HFFc6 (cell line): ENCODE measurements at regions not wholly inside any gene's neighbourhood (a gene's known extent, or its start where the extent isn't known, plus 50 kb on each side); places are given as distances from the start of the nearest gene placed in this dataset.

ENCODE experiments used
- DNase-seq: peaks from one replicate; pipeline ENCODE4 v3.0.0-alpha.2; 2018
- H3K27ac Mint-ChIP-seq: 2 replicates; pipeline ENCODE4 v1.8.0; 2020; ENCODE audit warnings: mild to moderate bottlenecking, mixed read lengths
- H3K27me3 Mint-ChIP-seq: 2 replicates; pipeline ENCODE4 v1.8.0; 2021; ENCODE audit warnings: mild to moderate bottlenecking, moderate library complexity, mixed read lengths; ENCODE audit not compliant: insufficient read depth
- H3K36me3 Mint-ChIP-seq: 2 replicates; pipeline ENCODE4 v1.8.0; 2021; ENCODE audit warnings: low read depth, mixed read lengths
- H3K4me1 Mint-ChIP-seq: 2 replicates; pipeline ENCODE4 v1.8.0; 2020; ENCODE audit warnings: low read depth, mixed read lengths
- H3K4me3 Mint-ChIP-seq: 2 replicates; pipeline ENCODE4 v1.8.0; 2020; ENCODE audit warnings: mild to moderate bottlenecking, moderate library complexity, mixed read lengths
- H3K9me3 Mint-ChIP-seq: 2 replicates; pipeline ENCODE4 v1.8.0; 2020; ENCODE audit warnings: mild to moderate bottlenecking, mixed read lengths
- TF ChIP-seq, protein P1 (sequence below): fragments of 200-600 bp; sonication (generic); IDR thresholded peaks from 2 replicates; pipeline ENCODE4 v1.5.0; 2021; ENCODE audit warnings: antibody characterized with exemption, mild to moderate bottlenecking

- TF ChIP-seq, protein P1, sequence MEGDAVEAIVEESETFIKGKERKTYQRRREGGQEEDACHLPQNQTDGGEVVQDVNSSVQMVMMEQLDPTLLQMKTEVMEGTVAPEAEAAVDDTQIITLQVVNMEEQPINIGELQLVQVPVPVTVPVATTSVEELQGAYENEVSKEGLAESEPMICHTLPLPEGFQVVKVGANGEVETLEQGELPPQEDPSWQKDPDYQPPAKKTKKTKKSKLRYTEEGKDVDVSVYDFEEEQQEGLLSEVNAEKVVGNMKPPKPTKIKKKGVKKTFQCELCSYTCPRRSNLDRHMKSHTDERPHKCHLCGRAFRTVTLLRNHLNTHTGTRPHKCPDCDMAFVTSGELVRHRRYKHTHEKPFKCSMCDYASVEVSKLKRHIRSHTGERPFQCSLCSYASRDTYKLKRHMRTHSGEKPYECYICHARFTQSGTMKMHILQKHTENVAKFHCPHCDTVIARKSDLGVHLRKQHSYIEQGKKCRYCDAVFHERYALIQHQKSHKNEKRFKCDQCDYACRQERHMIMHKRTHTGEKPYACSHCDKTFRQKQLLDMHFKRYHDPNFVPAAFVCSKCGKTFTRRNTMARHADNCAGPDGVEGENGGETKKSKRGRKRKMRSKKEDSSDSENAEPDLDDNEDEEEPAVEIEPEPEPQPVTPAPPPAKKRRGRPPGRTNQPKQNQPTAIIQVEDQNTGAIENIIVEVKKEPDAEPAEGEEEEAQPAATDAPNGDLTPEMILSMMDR, result no peak
- H3K27me3 Mint-ChIP-seq, result no peaks in the 10 kb centered on the region; the same call in 1 of the 2 replicates
Measured at GRCh38 chr5:89303033-89303480, 420.1 kb upstream of the MEF2C start.

DNA sequence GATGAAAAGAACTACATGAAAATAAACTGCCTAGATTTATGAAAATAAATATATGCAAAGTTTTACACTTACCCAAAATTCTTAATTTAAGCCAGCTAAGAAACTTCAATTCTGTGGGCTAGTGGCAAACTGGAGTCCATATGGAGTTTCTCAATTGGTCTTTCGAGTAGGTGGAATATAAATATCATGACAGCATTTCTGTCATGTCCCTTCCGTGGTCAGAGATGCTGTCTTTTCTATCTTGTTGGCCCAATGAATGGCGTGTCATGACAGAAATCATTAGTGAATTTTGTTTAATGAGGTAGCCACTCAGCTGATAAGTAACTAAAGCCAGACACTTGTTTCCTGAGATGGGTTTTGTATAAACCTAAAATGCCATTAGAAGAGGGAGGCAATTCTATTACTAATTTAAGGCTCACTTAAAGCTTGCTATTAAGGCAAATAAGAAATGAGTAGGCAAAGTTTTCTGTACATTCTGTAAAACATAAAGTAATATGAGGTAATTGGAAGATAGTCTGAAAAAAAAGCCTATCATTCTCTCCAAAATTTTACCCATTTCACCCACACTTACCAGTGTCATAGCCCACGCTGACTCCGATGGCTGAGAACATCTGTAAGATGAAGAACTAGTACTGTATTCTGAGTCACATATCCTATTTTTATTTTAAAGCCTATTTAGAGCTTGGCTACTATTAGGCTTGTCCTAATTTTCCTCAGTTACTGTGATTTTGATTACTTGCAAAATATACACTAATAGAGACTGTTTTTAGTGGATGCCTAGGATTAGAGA is 419.3 kb upstream of the MEF2C start:
- Mint-ChIP-seq H3K36me3 (no peaks in the 10 kb centered on the region), H3K4me1 (peaks cover 6% of the 10 kb centered on the region; the same call in 1 of the 2 replicates), H3K4me3 (no peak overlapping the region), H3K27me3 (no peaks in the 10 kb centered on the region; the same call in 1 of the 2 replicates), H3K9me3 (no peaks in the 10 kb centered on the region), H3K27ac (no peak overlapping the region)
- TF ChIP-seq, protein P1, result no peak
- DNase-seq, result no peak

More at GRCh38 chr5:89303033-89303480, 420.1 kb upstream of the MEF2C start:
- H3K36me3 Mint-ChIP-seq, result no peaks in the 10 kb centered on the region
- H3K4me1 Mint-ChIP-seq, result peaks cover 6% of the 10 kb centered on the region; the same call in 1 of the 2 replicates
- H3K9me3 Mint-ChIP-seq, result no peaks in the 10 kb centered on the region
- no peak for DNase-seq
- H3K27ac Mint-ChIP-seq, result no peak overlapping the region
- H3K4me3 Mint-ChIP-seq, result no peak overlapping the region

GRCh38 chr5:89301321-89302025 is 418.5 kb upstream of the MEF2C start:
- TF ChIP-seq, protein P1, result no peak
- no peak for DNase-seq
- no peaks in the 10 kb centered on the region for H3K36me3 Mint-ChIP-seq
- H3K27me3 Mint-ChIP-seq, result no peaks in the 10 kb centered on the region; the same call in 1 of the 2 replicates
- no peak overlapping the region for H3K27ac Mint-ChIP-seq
- no peak overlapping the region for H3K4me3 Mint-ChIP-seq
- H3K9me3 Mint-ChIP-seq, result no peaks in the 10 kb centered on the region
- peaks cover 6% of the 10 kb centered on the region; the same call in 1 of the 2 replicates for H3K4me1 Mint-ChIP-seq

DNA sequence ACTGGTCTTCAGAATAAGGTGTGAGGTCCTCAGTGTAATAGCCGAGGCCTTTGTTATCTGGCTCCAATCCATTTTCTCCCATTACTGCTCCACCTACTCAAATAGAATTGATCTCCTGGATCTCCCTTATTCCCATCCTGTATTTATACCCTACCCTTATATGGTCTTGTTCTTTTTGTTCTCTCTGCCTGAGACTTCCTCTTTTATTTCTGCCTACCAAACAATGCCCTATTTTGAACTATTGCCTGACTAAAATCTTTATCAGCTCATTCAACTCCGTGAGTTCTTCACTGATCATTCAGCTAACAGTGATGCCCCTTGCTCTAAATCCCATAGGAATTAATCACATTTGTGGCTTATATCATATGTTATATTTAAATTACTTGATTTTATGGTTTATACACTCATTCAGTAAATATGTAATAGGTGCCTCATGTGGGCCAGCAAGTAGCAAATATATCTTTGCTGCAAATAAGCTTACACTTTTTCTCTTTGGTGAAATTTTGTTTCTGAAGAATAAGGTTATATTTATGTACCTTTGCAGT is 417.5 kb upstream of the MEF2C start:
- Mint-ChIP-seq H3K4me1 (peaks cover 6% of the 10 kb centered on the region; the same call in 1 of the 2 replicates), H3K4me3 (no peak overlapping the region), H3K27ac (no peak overlapping the region), H3K27me3 (no peaks in the 10 kb centered on the region; the same call in 1 of the 2 replicates), H3K36me3 (no peaks in the 10 kb centered on the region), H3K9me3 (no peaks in the 10 kb centered on the region)
- DNase-seq, result no peak
- TF ChIP-seq, protein P1, result no peak

DNA sequence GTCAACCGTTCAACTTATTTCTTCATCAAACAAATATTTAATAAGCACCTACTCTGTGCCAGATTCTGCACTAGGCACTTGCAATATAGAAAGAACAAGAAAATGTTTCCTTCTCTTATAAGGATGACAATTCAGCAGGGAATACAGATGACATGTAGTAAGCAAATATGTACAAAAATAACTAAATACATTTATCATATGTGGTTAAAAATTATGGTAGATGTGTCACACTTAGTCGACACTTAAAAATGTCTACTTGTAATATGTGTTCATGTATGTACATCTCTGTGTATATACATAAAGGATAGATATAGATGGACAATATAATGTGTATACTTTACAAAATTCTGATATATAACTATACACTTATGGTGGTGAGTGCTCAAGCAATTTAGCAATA is 417.0 kb upstream of the MEF2C start:
- DNase-seq, result no peak
- Mint-ChIP-seq H3K27me3 (no peaks in the 10 kb centered on the region; the same call in 1 of the 2 replicates), H3K4me3 (no peak overlapping the region), H3K4me1 (peaks cover 6% of the 10 kb centered on the region; the same call in 1 of the 2 replicates), H3K9me3 (no peaks in the 10 kb centered on the region), H3K27ac (no peak overlapping the region), H3K36me3 (no peaks in the 10 kb centered on the region)
- TF ChIP-seq, protein P1, result no peak
